Esophagus mucosa (tissue), 1 donor: ENCODE measurements at regions not wholly inside any gene's neighbourhood (a gene's known extent, or its start where the extent isn't known, plus 50 kb on each side); places are given as distances from the start of the nearest gene placed in this dataset.
A peak's percentile ranks its signal among the peaks of the same experiment; 100 is the strongest.
"Not testable (repeated sequence)": the region's sequence is repeated elsewhere in the genome, so short reads cannot be mapped to it uniquely, and the experiment has no call there.

Source experiments
- ATAC-seq: fragments of 200-7000 bp; cut with Tn5 transposase; one replicate; pipeline ENCODE4 v1.9.1; 2020
- donor health status: DM: yes; HTN: yes; CAD: no.

- no peak for ATAC-seq
Observed at GRCh38 chr5:85397451-85397850, 1012.8 kb upstream of the EDIL3 start.

GRCh38 chr5:85428426-85428934, 1043.8 kb upstream of the EDIL3 start:
- no peak for ATAC-seq

DNA sequence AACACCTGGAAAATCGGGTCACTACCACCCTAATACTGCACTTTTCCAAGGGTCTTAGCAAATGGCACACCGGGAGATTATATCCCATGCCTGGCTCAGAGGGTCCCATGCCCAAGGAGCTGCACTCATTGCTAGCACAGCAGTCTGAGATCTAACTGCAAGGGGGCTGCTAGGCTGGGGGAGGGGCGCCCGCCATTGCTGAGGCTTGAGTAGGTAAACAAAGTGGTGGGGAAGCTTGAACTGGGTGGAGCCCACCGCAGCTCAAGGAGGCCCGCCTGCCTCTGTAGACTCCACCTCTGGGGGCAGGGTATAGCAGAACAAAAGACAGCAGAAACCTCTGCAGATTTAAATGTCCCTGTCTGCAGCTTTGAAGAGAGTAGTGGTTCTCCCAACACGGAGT, 1047.0 kb upstream of the EDIL3 start:
- not testable (repeated sequence) for ATAC-seq

DNA sequence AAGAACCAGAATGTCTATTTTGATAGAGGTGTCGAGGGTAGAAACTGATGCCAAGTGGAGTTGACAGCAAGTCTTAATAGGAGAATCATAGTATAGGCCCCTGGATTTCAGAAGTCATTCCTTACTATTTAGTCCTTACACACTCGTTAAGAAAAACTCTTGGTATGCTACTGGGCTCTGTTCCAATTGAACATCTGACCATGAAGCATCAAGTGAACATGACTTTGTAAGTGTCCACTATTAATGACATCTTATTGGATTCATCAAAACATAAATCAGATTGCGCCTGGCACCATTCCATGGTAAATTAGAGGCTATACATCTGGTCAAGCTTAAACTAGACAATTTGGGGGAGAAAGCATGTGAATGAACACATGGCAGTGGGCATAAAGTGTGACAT, 1056.5 kb upstream of the EDIL3 start:
- ATAC-seq, result no peak

DNA sequence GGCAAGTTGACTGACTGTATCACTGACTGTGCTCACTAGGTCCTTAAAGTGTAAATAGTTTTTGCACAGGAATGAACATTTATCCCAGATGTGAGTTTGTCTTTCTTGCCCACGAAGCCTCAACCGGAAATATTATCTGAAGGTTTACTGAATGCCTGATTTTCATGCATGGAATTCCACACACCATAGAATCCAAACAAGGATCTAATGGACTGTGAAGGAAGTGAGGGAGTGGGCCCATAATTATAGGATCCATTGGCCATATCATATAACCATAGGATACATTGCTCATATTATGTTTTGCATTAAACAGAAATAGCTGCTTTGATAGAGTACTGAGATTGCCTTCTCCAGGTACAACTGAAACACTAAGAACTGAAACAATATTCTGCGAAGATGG, 1057.2 kb upstream of the EDIL3 start:
- ATAC-seq, result no peak

- ATAC-seq, result no peak
Observed at GRCh38 chr5:85452322-85453025, 1067.8 kb upstream of the EDIL3 start.

- ATAC-seq, result peak; percentile 60
Observed at GRCh38 chr5:85453026-85453349, 1068.3 kb upstream of the EDIL3 start.

- no peak for ATAC-seq
Observed at GRCh38 chr5:85458319-85458718, 1073.6 kb upstream of the EDIL3 start.

GRCh38 chr5:85462957-85463356, 1078.3 kb upstream of the EDIL3 start:
- no peak for ATAC-seq

GRCh38 chr5:85466423-85466822, 1081.7 kb upstream of the EDIL3 start:
- ATAC-seq, result no peak

GRCh38 chr5:85472749-85473148, 1088.1 kb upstream of the EDIL3 start:
- no peak for ATAC-seq

DNA sequence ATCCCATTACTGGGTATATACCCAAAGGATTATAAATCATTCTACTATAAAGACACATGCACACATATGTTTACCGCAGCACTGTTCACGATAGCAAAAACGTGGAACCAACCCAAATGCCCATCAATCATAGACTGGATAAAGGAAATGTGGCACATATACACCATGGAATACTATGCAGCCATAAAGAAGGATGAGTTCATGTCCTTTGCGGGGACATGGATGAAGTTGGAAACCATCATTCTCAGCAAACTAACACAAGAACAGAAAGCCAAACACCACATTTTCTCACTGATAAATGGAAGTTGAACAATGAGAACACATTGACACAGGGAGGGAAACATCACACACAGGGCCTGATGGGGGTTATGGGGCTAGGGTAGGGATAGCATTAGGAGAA, 1090.5 kb upstream of the EDIL3 start:
- ATAC-seq, result not testable (repeated sequence)

DNA sequence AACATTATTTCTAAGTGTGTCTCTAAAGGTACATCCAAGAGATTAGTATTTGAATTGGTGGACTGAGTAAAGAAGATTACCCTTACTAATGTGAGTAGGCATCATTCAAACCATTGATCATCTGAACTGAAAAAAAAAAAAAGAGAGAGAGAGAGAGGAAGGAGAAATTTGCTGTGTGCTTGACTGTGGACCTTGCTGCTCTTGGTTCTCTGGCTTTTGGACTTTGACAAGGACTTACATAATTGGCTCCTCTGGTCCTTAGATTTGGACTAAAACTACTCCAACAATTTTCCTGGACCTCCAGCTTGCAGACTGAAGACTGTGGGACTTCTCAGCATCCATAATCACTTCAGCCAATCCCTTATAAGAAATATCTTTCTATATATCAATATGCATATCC, 1091.9 kb upstream of the EDIL3 start:
- ATAC-seq, result no peak

DNA sequence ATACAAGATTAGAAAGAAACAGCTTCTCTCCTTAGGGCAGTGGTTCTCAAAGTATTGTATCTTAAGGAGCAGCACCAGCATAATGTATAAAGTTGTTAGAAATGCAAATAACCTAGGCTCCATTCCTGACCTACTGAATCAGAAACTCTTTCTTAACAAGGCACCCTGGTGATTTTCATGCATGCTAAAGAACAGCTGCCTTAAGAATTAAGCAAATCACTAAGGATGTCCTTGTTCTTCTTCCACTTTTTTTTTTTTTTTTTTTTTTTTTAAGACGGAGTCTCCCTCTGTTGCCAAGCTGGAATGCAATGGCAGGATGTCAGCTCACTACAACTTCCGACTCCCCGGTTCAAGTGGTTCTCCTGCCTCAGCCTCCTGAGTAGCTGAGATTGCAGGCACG, 1095.2 kb upstream of the EDIL3 start:
- ATAC-seq, result no peak

GRCh38 chr5:85484982-85485574, 1100.4 kb upstream of the EDIL3 start:
- no peak for ATAC-seq

- ATAC-seq, result no peak
Observed at GRCh38 chr5:85488295-85488694, 1103.6 kb upstream of the EDIL3 start.

GRCh38 chr5:85500869-85501268, 1116.2 kb upstream of the EDIL3 start:
- ATAC-seq, result no peak

GRCh38 chr5:85512896-85513295, 1104.8 kb upstream of the COX7C start:
- ATAC-seq, result no peak

GRCh38 chr5:85515588-85515987, 1102.2 kb upstream of the COX7C start:
- no peak for ATAC-seq

GRCh38 chr5:85517386-85517785, 1100.4 kb upstream of the COX7C start:
- no peak for ATAC-seq

- no peak for ATAC-seq
Observed at GRCh38 chr5:85533341-85534047, 1084.2 kb upstream of the COX7C start.

DNA sequence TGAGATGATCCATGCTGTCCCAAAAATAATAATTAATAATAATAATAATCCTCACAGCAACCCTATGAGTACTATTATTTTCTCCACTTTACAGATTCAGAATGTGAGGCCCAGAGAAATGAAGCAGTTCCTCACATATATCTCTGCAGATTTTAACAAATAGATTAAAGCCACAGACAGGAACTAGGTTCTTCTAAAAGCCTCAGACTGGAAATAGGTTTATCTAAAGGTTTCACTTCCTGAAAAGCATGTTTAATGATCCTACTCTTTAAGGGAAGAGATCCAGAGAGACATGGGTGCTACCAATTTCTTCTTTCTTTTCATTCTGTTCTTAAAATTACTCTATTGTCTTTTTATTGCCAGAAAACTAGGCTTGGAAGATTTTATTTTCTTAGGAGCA, 1079.4 kb upstream of the COX7C start:
- no peak for ATAC-seq

DNA sequence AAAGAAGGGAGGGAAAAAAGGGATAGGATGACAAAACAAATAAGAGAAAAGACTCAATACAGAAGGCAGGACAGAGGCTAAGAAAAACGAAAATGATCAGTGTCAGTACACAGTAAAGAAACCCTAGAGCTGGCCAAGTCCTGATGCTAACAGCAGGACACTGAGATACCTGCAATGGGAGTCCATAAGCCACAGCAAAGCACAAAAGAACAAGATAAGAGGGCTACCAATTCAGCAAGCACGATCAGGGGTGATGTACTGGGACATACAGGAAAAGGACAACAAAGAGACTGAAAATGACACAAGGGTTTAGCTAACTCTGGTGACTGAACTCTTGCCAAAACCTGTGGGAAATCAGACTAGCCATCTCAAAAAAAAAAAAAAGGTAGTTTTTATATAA, 1072.6 kb upstream of the COX7C start:
- no peak for ATAC-seq

GRCh38 chr5:85549229-85549628, 1068.5 kb upstream of the COX7C start:
- ATAC-seq, result no peak
